GM23338 (cell line): ENCODE measurements at regions not wholly inside any gene's neighbourhood (a gene's known extent, or its start where the extent isn't known, plus 50 kb on each side); places are given as distances from the start of the nearest gene placed in this dataset.
A peak's percentile ranks its signal among the peaks of the same experiment; 100 is the strongest.

Source experiments
- ATAC-seq: fragments of 200-7000 bp; cut with Tn5 transposase; 3 replicates; pipeline ENCODE4 v1.9.1; 2020
- DNase-seq: peaks from one replicate; pipeline ENCODE4 v3.0.0-alpha.2; 2015; ENCODE audit warnings: low spot score
- H2AFZ ChIP-seq: fragments of 200-600 bp; sonication (generic); 2 replicates; pipeline ENCODE4 v1.8.0; 2016; ENCODE audit warnings: antibody characterized with exemption, mild to moderate bottlenecking, moderate library complexity
- H3F3A ChIP-seq: fragments of 200-600 bp; sonication (generic); replicated peaks from 2 replicates; pipeline ENCODE4 v1.8.0; 2017; ENCODE audit warnings: antibody characterized with exemption, mixed run types, low read depth
- H3K27ac ChIP-seq: fragments of 200-600 bp; sonication (generic); 2 replicates; pipeline ENCODE4 v1.6.1; 2016; ENCODE audit warnings: low read depth
- H3K27me3 ChIP-seq: fragments of 200-600 bp; sonication (generic); 2 replicates; pipeline ENCODE4 v1.8.0; 2016; ENCODE audit warnings: mild to moderate bottlenecking, mixed run types, moderate library complexity; ENCODE audit not compliant: insufficient read depth
- H3K36me3 ChIP-seq: fragments of 200-600 bp; sonication (generic); 2 replicates; pipeline ENCODE4 v1.8.0; 2016; ENCODE audit warnings: mild to moderate bottlenecking; ENCODE audit not compliant: insufficient read depth
- H3K4me1 ChIP-seq: fragments of 200-600 bp; sonication (generic); 2 replicates; pipeline ENCODE4 v1.8.0; 2016; ENCODE audit warnings: mild to moderate bottlenecking, moderate library complexity; ENCODE audit not compliant: insufficient read depth
- H3K4me2 ChIP-seq: fragments of 200-600 bp; sonication (generic); 2 replicates; pipeline ENCODE4 v1.7.1; 2017; ENCODE audit warnings: mixed run types
- H3K4me3 ChIP-seq: fragments of 200-600 bp; sonication (generic); 2 replicates; pipeline ENCODE4 v1.6.1; 2016; ENCODE audit warnings: mixed run types
- H3K79me2 ChIP-seq: fragments of 200-600 bp; sonication (generic); replicated peaks from 2 replicates; pipeline ENCODE4 v1.8.0; 2017; ENCODE audit warnings: mild to moderate bottlenecking; ENCODE audit not compliant: insufficient read depth
- H3K9me2 ChIP-seq: fragments of 200-600 bp; sonication (generic); 2 replicates; pipeline ENCODE4 v1.8.0; 2017; ENCODE audit not compliant: insufficient read depth
- H4K20me1 ChIP-seq: fragments of 200-600 bp; sonication (generic); replicated peaks from 2 replicates; pipeline ENCODE4 v1.8.0; 2017; ENCODE audit warnings: mild to moderate bottlenecking; ENCODE audit not compliant: insufficient read depth
- H3K27ac Mint-ChIP-seq: 2 replicates; pipeline ENCODE4 v1.8.0; 2020; ENCODE audit warnings: inconsistent platforms, mild to moderate bottlenecking, moderate library complexity, mixed read lengths
- H3K27me3 Mint-ChIP-seq: 3 replicates; pipeline ENCODE4 v1.8.0; 2022; ENCODE audit warnings: low read depth, mild to moderate bottlenecking, moderate library complexity, mixed read lengths, inconsistent platforms; ENCODE audit not compliant: insufficient read depth, poor library complexity
- H3K36me3 Mint-ChIP-seq: 3 replicates; pipeline ENCODE4 v1.8.0; 2021; ENCODE audit warnings: low read depth, mild to moderate bottlenecking, inconsistent platforms, moderate library complexity, mixed read lengths
- H3K4me1 Mint-ChIP-seq: 3 replicates; pipeline ENCODE4 v1.8.0; 2020; ENCODE audit warnings: mild to moderate bottlenecking, inconsistent platforms, mixed read lengths
- H3K4me3 Mint-ChIP-seq: 3 replicates; pipeline ENCODE4 v1.8.0; 2021; ENCODE audit warnings: moderate library complexity, mild to moderate bottlenecking, inconsistent platforms, mixed read lengths
- H3K9me3 Mint-ChIP-seq: 3 replicates; pipeline ENCODE4 v1.8.0; 2020; ENCODE audit warnings: moderate library complexity, mild to moderate bottlenecking, inconsistent platforms, mixed read lengths
- CREB1 ChIP-seq: fragments of 250-450 bp; sonication (Bioruptor Pico); IDR thresholded peaks from 2 replicates; pipeline ENCODE4 v1.5.0; 2020; ENCODE audit warnings: low read depth, mild to moderate bottlenecking, moderate library complexity
- ETS1 ChIP-seq: IDR thresholded peaks from 2 replicates; pipeline ENCODE4 v1.6.1; 2016; ENCODE audit warnings: antibody characterized with exemption
- EZH2 ChIP-seq: fragments of 200-600 bp; sonication (generic); IDR thresholded peaks from one replicate; pipeline ENCODE4 v1.8.0; 2017; ENCODE audit warnings: antibody characterized with exemption, mild to moderate bottlenecking, low read depth; ENCODE audit not compliant: unreplicated experiment
- EZH2phosphoT487 ChIP-seq: fragments of 200-600 bp; sonication (generic); IDR thresholded peaks from one replicate; pipeline ENCODE4 v1.8.1; 2018; ENCODE audit warnings: antibody characterized with exemption; ENCODE audit not compliant: unreplicated experiment
- JUNB ChIP-seq: IDR thresholded peaks from one replicate; pipeline ENCODE4 v1.6.1; 2016; ENCODE audit warnings: antibody characterized with exemption; ENCODE audit not compliant: unreplicated experiment
- NANOG ChIP-seq: IDR thresholded peaks from 2 replicates; pipeline ENCODE4 v1.6.1; 2016; ENCODE audit warnings: antibody characterized with exemption, borderline replicate concordance
- POLR2AphosphoS5 ChIP-seq: IDR thresholded peaks from 2 replicates; pipeline ENCODE4 v1.6.1; 2016; ENCODE audit warnings: antibody characterized with exemption, low read depth
- REST ChIP-seq: IDR thresholded peaks from one replicate; pipeline ENCODE4 v1.6.1; 2018; ENCODE audit warnings: antibody characterized with exemption; ENCODE audit not compliant: unreplicated experiment
- STAT1 ChIP-seq: IDR thresholded peaks from one replicate; pipeline ENCODE4 v1.6.1; 2016; ENCODE audit warnings: antibody characterized with exemption; ENCODE audit not compliant: unreplicated experiment
- ZNF331 ChIP-seq: fragments of 250-450 bp; sonication (Bioruptor Pico); IDR thresholded peaks from 2 replicates; pipeline ENCODE4 v1.5.0; 2020; ENCODE audit warnings: low read depth, mild to moderate bottlenecking, moderate library complexity
- ZNF462 ChIP-seq: fragments of 250-450 bp; sonication (Bioruptor Pico); IDR thresholded peaks from 2 replicates; pipeline ENCODE4 v1.5.0; 2020; ENCODE audit warnings: mild to moderate bottlenecking, moderate library complexity

GRCh38 chr2:142721015-142721414, 156.4 kb upstream of the KYNU start (continued):
- TF ChIP-seq ETS1 (no peak), NANOG (peak; percentile 29; the same call in 1 of the 2 replicates)

- no peaks in the 10 kb centered on the region; the same call in 2 of the 3 replicates for H3K9me3 Mint-ChIP-seq
- no peaks in the 10 kb centered on the region for H3K36me3 Mint-ChIP-seq
- H3K9me2 ChIP-seq: peaks cover 6% of the 10 kb centered on the region; the same call in 1 of the 2 replicates
- no peaks in the 10 kb centered on the region for H3K36me3 ChIP-seq
- peaks cover 39% of the 10 kb centered on the region for H3K4me1 Mint-ChIP-seq
- peaks cover 33% of the 10 kb centered on the region for H3K4me1 ChIP-seq
- no peaks in the 10 kb centered on the region for H4K20me1 ChIP-seq
- H3K4me3 ChIP-seq: no peak overlapping the region
- no peak for ATAC-seq
- no peaks in the 10 kb centered on the region for H3F3A ChIP-seq
- no peaks in the 10 kb centered on the region for H3K27me3 ChIP-seq
- H3K79me2 ChIP-seq: no peaks in the 10 kb centered on the region
- peaks cover 4% of the 10 kb centered on the region for H3K27me3 Mint-ChIP-seq
- no peak overlapping the region for H3K27ac Mint-ChIP-seq
- no peak overlapping the region for H3K27ac ChIP-seq
- H3K4me2 ChIP-seq: no peak overlapping the region
- DNase-seq: no peak
- H2AFZ ChIP-seq: no peak overlapping the region
- no peak overlapping the region for H3K4me3 Mint-ChIP-seq
- no peak for TF ChIP-seq ETS1
- no peak for TF ChIP-seq EZH2
- no peak for TF ChIP-seq EZH2phosphoT487
- no peak for TF ChIP-seq JUNB
- TF ChIP-seq REST: no peak
- TF ChIP-seq STAT1: no peak
- no peak for TF ChIP-seq NANOG
- no peak for TF ChIP-seq ZNF462 (CRISPR knock-in tag)
- no peak for TF ChIP-seq POLR2AphosphoS5
- TF ChIP-seq ZNF331 (CRISPR knock-in tag): no peak
- no peak for TF ChIP-seq CREB1
Observed at GRCh38 chr2:142718576-142719155, 158.8 kb upstream of the KYNU start.
